ENCODE measurements at regions not wholly inside any gene's neighbourhood (a gene's known extent, or its start where the extent isn't known, plus 50 kb on each side); places are given as distances from the start of the nearest gene placed in this dataset.

GRCh38 chr2:217222309-217222910 is 362.5 kb upstream of the TNP1 start:
- no CpG with 5 or more reads among the region's 5 CpGs for WGBS, 2 donors (ENCODE audit: extremely low coverage in 2 of 2, insufficient read length in 2 of 2, insufficient replicate concordance in 1 of 2)
- Histone ChIP-seq H3K4me3 (ENCODE audit: low read length in 2 of 2) (no peak overlapping the region), H4K91ac (ENCODE audit: low read depth, low read length, poor library complexity) (no peak overlapping the region), H2BK5ac (ENCODE audit: low read length) (no peak overlapping the region), H3K18ac (ENCODE audit: low read length) (no peak overlapping the region), H2AK5ac (ENCODE audit: low read depth, low read length) (no peak overlapping the region), H2AFZ (ENCODE audit: low read length) (no peak overlapping the region), H3K9ac (ENCODE audit: low read depth, low read length, poor library complexity) (no peak overlapping the region), H3K23ac (ENCODE audit: low read depth, low read length, poor library complexity) (no peak overlapping the region), H4K8ac (ENCODE audit: low read depth, low read length) (no peak overlapping the region), H3K4me1 (ENCODE audit: control insufficient read depth in 2 of 2, insufficient read depth in 1 of 2, low read depth in 1 of 2, low read length in 2 of 2) (peaks cover 0 to 1% of the 10 kb centered on the region in 2 donors), H3K4me2 (ENCODE audit: insufficient read depth, low read length, poor library complexity, severe bottlenecking) (no peak overlapping the region), H2BK120ac (ENCODE audit: low read depth, low read length) (no peak overlapping the region), H3K14ac (ENCODE audit: low read length) (no peak overlapping the region), H3K27ac (replicated peaks; ENCODE audit: low read length) (no peak overlapping the region), H2BK15ac (ENCODE audit: low read length) (no peak overlapping the region), H2BK12ac (ENCODE audit: low read length) (no peak overlapping the region), H3K9me3 (replicated peaks in 1 of 2; ENCODE audit: control insufficient read depth in 2 of 2, insufficient read depth in 1 of 2, low read depth in 1 of 2, low read length in 2 of 2) (no peaks in the 10 kb centered on the region), H3K4ac (ENCODE audit: low read length) (no peak overlapping the region), H3K36me3 (replicated peaks in 1 of 2; ENCODE audit: control insufficient read depth in 2 of 2, insufficient read depth in 2 of 2, low read length in 2 of 2) (no peaks in the 10 kb centered on the region), H3K27me3 (ENCODE audit: control insufficient read depth in 3 of 3, insufficient read depth in 3 of 3, low read depth in 1 of 3, low read length in 3 of 3) (no peaks in the 10 kb centered on the region), H3K79me1 (ENCODE audit: low read depth, low read length) (no peaks in the 10 kb centered on the region)
- DNase-seq (ENCODE audit: low spot score): no peak

GRCh38 chr2:217220228-217221013 is 360.6 kb upstream of the TNP1 start:
- no peak overlapping the region for H2BK5ac ChIP-seq (ENCODE audit: low read length)
- H3K79me1 ChIP-seq (ENCODE audit: low read depth, low read length): no peaks in the 10 kb centered on the region
- no peak overlapping the region for H3K23ac ChIP-seq (ENCODE audit: low read depth, low read length, poor library complexity)
- H3K4me1 ChIP-seq (ENCODE audit: control insufficient read depth in 2 of 2, insufficient read depth in 1 of 2, low read depth in 1 of 2, low read length in 2 of 2): peaks cover 1 to 3% of the 10 kb centered on the region in 2 donors
- H3K36me3 ChIP-seq (replicated peaks in 1 of 2; ENCODE audit: control insufficient read depth in 2 of 2, insufficient read depth in 2 of 2, low read length in 2 of 2): no peaks in the 10 kb centered on the region
- H3K9ac ChIP-seq (ENCODE audit: low read depth, low read length, poor library complexity): no peak overlapping the region
- no peak overlapping the region for H3K27ac ChIP-seq (replicated peaks; ENCODE audit: low read length)
- no peak overlapping the region for H3K4me2 ChIP-seq (ENCODE audit: insufficient read depth, low read length, poor library complexity, severe bottlenecking)
- WGBS, 2 donors (ENCODE audit: extremely low coverage in 2 of 2, insufficient read length in 2 of 2, insufficient replicate concordance in 1 of 2): no CpG with 5 or more reads among the region's 5 CpGs
- no peak overlapping the region for H2AFZ ChIP-seq (ENCODE audit: low read length)
- no peak overlapping the region for H2BK15ac ChIP-seq (ENCODE audit: low read length)
- no peak overlapping the region for H2BK120ac ChIP-seq (ENCODE audit: low read depth, low read length)
- no peak overlapping the region for H3K4me3 ChIP-seq (ENCODE audit: low read length in 2 of 2)
- no peaks in the 10 kb centered on the region for H3K27me3 ChIP-seq (ENCODE audit: control insufficient read depth in 3 of 3, insufficient read depth in 3 of 3, low read depth in 1 of 3, low read length in 3 of 3)
- H2BK12ac ChIP-seq (ENCODE audit: low read length): no peak overlapping the region
- H4K91ac ChIP-seq (ENCODE audit: low read depth, low read length, poor library complexity): no peak overlapping the region
- H2AK5ac ChIP-seq (ENCODE audit: low read depth, low read length): no peak overlapping the region
- H3K9me3 ChIP-seq (replicated peaks in 1 of 2; ENCODE audit: control insufficient read depth in 2 of 2, insufficient read depth in 1 of 2, low read depth in 1 of 2, low read length in 2 of 2): no peaks in the 10 kb centered on the region
- no peak overlapping the region for H4K8ac ChIP-seq (ENCODE audit: low read depth, low read length)
- DNase-seq (ENCODE audit: low spot score): no peak
- no peak overlapping the region for H3K4ac ChIP-seq (ENCODE audit: low read length)
- H3K14ac ChIP-seq (ENCODE audit: low read length): no peak overlapping the region
- no peak overlapping the region for H3K18ac ChIP-seq (ENCODE audit: low read length)

GRCh38 chr2:217219164-217219520 is 359.3 kb upstream of the TNP1 start:
- no CpG with 5 or more reads among the region's 2 CpGs for WGBS, 2 donors (ENCODE audit: extremely low coverage in 2 of 2, insufficient read length in 2 of 2, insufficient replicate concordance in 1 of 2)
- H3K4me1 ChIP-seq (ENCODE audit: control insufficient read depth in 2 of 2, insufficient read depth in 1 of 2, low read depth in 1 of 2, low read length in 2 of 2): peaks cover 1 to 3% of the 10 kb centered on the region in 2 donors

GRCh38 chr2:217218269-217219163 is 358.7 kb upstream of the TNP1 start:
- H3K14ac ChIP-seq (ENCODE audit: low read length): no peak overlapping the region
- H3K4me2 ChIP-seq (ENCODE audit: insufficient read depth, low read length, poor library complexity, severe bottlenecking): no peak overlapping the region
- DNase-seq (ENCODE audit: low spot score): no peak
- H4K8ac ChIP-seq (ENCODE audit: low read depth, low read length): no peak overlapping the region
- H3K27me3 ChIP-seq (ENCODE audit: control insufficient read depth in 3 of 3, insufficient read depth in 3 of 3, low read depth in 1 of 3, low read length in 3 of 3): no peaks in the 10 kb centered on the region
- H2BK120ac ChIP-seq (ENCODE audit: low read depth, low read length): no peak overlapping the region
- H3K36me3 ChIP-seq (replicated peaks in 1 of 2; ENCODE audit: control insufficient read depth in 2 of 2, insufficient read depth in 2 of 2, low read length in 2 of 2): no peaks in the 10 kb centered on the region
- H2BK12ac ChIP-seq (ENCODE audit: low read length): no peak overlapping the region
- H3K27ac ChIP-seq (replicated peaks; ENCODE audit: low read length): no peak overlapping the region
- H3K18ac ChIP-seq (ENCODE audit: low read length): no peak overlapping the region
- H3K9me3 ChIP-seq (replicated peaks in 1 of 2; ENCODE audit: control insufficient read depth in 2 of 2, insufficient read depth in 1 of 2, low read depth in 1 of 2, low read length in 2 of 2): no peaks in the 10 kb centered on the region
- no peak overlapping the region for H2AK5ac ChIP-seq (ENCODE audit: low read depth, low read length)
- WGBS, 2 donors (ENCODE audit: extremely low coverage in 2 of 2, insufficient read length in 2 of 2, insufficient replicate concordance in 1 of 2): no CpG with 5 or more reads among the region's 5 CpGs
- H3K9ac ChIP-seq (ENCODE audit: low read depth, low read length, poor library complexity): no peak overlapping the region
- no peak overlapping the region for H3K4ac ChIP-seq (ENCODE audit: low read length)
- no peak overlapping the region for H2BK5ac ChIP-seq (ENCODE audit: low read length)
- no peak overlapping the region for H2BK15ac ChIP-seq (ENCODE audit: low read length)
- H2AFZ ChIP-seq (ENCODE audit: low read length): no peak overlapping the region
- no peak overlapping the region for H3K4me3 ChIP-seq (ENCODE audit: low read length in 2 of 2)
- H3K4me1 ChIP-seq (ENCODE audit: control insufficient read depth in 2 of 2, insufficient read depth in 1 of 2, low read depth in 1 of 2, low read length in 2 of 2): peaks cover 1 to 3% of the 10 kb centered on the region in 2 donors
- no peak overlapping the region for H3K23ac ChIP-seq (ENCODE audit: low read depth, low read length, poor library complexity)
- H4K91ac ChIP-seq (ENCODE audit: low read depth, low read length, poor library complexity): no peak overlapping the region
- no peaks in the 10 kb centered on the region for H3K79me1 ChIP-seq (ENCODE audit: low read depth, low read length)

More at GRCh38 chr2:217219164-217219520, 359.3 kb upstream of the TNP1 start:
- H3K27ac ChIP-seq (replicated peaks; ENCODE audit: low read length): no peak overlapping the region
- H3K23ac ChIP-seq (ENCODE audit: low read depth, low read length, poor library complexity): no peak overlapping the region
- H3K27me3 ChIP-seq (ENCODE audit: control insufficient read depth in 3 of 3, insufficient read depth in 3 of 3, low read depth in 1 of 3, low read length in 3 of 3): no peaks in the 10 kb centered on the region
- no peak overlapping the region for H2BK120ac ChIP-seq (ENCODE audit: low read depth, low read length)
- H3K79me1 ChIP-seq (ENCODE audit: low read depth, low read length): no peaks in the 10 kb centered on the region
- H2BK12ac ChIP-seq (ENCODE audit: low read length): no peak overlapping the region
- no peak overlapping the region for H4K8ac ChIP-seq (ENCODE audit: low read depth, low read length)
- no peaks in the 10 kb centered on the region for H3K36me3 ChIP-seq (replicated peaks in 1 of 2; ENCODE audit: control insufficient read depth in 2 of 2, insufficient read depth in 2 of 2, low read length in 2 of 2)
- H3K4me3 ChIP-seq (ENCODE audit: low read length in 2 of 2): no peak overlapping the region
- no peak overlapping the region for H3K4me2 ChIP-seq (ENCODE audit: insufficient read depth, low read length, poor library complexity, severe bottlenecking)
- no peak overlapping the region for H2AFZ ChIP-seq (ENCODE audit: low read length)
- no peak overlapping the region for H2AK5ac ChIP-seq (ENCODE audit: low read depth, low read length)
- no peak overlapping the region for H2BK15ac ChIP-seq (ENCODE audit: low read length)
- H4K91ac ChIP-seq (ENCODE audit: low read depth, low read length, poor library complexity): no peak overlapping the region
- H3K18ac ChIP-seq (ENCODE audit: low read length): no peak overlapping the region
- H3K9me3 ChIP-seq (replicated peaks in 1 of 2; ENCODE audit: control insufficient read depth in 2 of 2, insufficient read depth in 1 of 2, low read depth in 1 of 2, low read length in 2 of 2): no peaks in the 10 kb centered on the region
- no peak overlapping the region for H3K4ac ChIP-seq (ENCODE audit: low read length)
- no peak for DNase-seq (ENCODE audit: low spot score)
- no peak overlapping the region for H3K9ac ChIP-seq (ENCODE audit: low read depth, low read length, poor library complexity)
- no peak overlapping the region for H3K14ac ChIP-seq (ENCODE audit: low read length)
- H2BK5ac ChIP-seq (ENCODE audit: low read length): no peak overlapping the region

All from neuronal stem cell (in vitro differentiated cells).